Activated CD4-positive, alpha-beta T cell treated with anti-CD3 and anti-CD28 coated beads, Interleukin-2, Interleukin-6, amounts not matched to agents 100 ng/mL and 50 ng/mL, durations not matched to agents 16 hours and 8 hours (primary cell): ENCODE measurements at regions not wholly inside any gene's neighbourhood (a gene's known extent, or its start where the extent isn't known, plus 50 kb on each side); places are given as distances from the start of the nearest gene placed in this dataset.
"Not testable (repeated sequence)": the region's sequence is repeated elsewhere in the genome, so short reads cannot be mapped to it uniquely, and the experiment has no call there.

Source experiments
- DNase-seq: peaks from one replicate; pipeline ENCODE4 v3.0.0-alpha.2; 2020

DNA sequence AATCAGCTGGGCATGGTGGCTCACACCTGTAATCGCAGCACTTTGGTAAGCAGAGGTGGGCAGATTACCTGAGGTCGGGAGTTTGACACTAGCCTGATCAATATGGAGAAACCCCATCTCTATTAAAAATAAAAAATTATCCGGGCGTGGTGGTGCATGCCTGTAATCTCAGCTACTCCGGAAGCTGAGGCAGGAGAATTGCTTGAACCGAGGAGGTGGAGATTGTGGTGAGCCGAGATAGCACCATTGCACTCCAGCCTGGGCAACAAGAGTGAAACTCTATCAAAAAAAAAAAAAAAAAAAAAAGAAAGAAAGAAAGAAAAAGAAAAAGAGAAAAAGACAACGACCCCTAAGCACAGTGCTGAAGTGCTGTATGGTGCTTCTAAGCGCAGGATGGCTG lies 280.6 kb upstream of the MAF start:
- not testable (repeated sequence) for DNase-seq

DNA sequence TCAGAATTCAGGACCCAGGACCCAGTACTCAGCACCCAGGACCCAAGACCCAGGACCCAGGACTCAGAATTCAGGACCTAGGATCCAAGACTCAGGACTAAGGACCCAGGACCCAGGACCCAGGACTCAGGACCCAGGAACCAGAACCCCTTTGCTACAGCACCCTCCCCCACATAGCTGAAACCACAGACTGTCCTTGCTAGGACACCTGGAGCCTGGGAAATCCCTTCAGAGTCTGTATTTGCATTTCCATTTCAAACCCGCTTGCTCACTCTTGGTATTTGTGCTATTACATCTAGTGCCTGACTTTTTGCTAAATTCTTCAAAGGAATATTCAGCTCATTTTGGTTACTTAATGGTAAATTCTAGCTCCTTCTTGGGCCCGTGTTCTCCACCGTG lies 275.8 kb upstream of the MAF start:
- no peak for DNase-seq

DNA sequence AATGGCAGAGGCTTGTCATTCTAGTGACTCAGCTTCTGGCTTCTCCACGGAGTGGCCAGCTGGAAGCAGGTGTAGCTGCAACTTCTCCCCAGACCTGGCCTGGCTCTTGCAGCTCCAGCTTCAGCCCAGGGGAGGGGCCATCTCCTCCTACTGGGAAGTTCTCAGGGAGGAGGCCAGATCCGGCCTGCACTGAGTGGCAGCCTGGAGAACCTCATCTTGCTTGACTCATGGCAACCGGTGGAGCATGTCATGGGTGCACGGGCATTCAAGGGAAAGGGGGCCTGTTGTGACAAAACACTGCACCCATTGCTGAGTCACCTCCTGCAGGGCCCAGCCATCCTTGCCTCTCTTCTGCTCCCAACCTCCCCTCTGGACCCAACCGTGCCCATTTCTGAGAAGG lies 273.9 kb upstream of the MAF start:
- DNase-seq = no peak

DNA sequence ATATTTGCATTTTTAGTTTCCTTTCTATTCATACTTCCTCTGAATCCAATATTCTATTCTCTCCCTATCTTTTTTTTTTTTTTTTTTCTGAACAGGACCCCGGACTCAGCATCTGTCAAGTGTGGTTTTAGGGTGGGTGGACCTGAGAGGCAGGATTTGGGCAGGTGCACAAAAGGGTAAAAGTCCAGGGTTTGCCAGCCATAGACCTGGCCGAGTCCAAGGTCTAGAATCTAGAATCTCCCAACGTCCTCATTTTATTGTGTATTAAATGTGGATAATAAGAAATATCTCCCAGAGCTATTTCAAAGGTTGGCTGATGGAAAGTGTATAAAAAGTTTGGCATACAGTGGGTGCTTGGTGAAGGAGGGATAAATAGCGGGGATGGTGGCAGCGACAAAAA lies 273.3 kb upstream of the MAF start:
- no peak for DNase-seq

DNA sequence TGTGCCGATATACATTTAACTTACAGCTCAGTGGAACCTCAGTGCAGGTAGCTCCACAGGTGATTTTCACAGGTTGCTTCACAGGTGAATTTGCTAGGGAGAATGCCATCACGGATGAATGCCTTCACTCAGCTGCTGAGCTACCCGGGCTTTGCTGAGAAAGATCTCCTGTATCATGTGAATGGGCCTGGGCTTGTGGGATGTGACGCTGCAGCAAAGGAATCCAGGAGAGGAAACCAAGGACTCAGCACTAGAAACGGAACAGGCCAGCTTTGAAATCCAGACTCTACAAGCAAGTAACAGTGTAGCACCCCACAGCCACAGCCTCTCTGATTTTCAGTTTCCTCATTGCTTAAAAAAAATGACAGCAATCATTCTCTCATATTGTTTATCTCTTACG lies 271.4 kb upstream of the MAF start:
- no peak for DNase-seq

DNA sequence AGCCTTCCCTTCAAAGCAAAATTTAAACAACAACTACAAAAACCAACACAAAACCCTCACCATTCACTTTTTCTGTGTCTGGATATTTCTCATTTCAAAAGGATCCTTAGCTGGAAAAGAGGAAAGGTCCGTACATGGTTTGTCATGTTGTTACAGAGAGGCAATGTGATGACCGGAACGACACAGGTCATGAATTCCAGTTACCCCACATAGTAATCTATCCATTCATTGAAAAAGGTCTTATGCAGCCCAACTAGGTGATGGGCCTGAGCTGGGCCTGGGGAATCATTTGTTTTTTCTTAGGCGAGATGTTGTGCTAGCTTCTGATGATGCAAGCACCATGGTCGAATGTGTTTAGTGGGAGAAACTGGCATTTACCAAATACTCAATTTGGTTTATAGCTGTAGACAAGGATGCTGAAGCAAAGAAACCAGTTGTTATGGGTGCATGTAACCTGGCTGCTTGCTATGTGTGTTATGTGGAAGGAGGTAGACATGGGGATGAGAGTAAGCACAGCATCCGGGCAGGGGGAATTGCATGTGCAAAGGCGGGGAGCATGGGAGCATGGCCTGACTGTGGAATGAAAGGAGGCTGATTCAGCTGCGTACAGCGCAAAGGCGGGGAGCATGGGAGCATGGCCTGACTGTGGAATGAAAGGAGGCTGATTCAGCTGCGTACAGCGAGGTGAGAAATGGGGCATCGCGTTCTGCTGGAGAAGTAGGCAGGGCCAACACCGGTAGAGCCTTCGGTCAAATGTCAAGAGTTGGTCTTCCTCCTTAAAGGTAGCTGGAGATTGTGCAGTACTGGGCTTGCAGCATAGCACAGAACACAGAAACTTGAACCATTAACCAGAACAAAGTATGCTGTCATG lies 269.7 kb upstream of the MAF start:
- no peak for DNase-seq

DNA sequence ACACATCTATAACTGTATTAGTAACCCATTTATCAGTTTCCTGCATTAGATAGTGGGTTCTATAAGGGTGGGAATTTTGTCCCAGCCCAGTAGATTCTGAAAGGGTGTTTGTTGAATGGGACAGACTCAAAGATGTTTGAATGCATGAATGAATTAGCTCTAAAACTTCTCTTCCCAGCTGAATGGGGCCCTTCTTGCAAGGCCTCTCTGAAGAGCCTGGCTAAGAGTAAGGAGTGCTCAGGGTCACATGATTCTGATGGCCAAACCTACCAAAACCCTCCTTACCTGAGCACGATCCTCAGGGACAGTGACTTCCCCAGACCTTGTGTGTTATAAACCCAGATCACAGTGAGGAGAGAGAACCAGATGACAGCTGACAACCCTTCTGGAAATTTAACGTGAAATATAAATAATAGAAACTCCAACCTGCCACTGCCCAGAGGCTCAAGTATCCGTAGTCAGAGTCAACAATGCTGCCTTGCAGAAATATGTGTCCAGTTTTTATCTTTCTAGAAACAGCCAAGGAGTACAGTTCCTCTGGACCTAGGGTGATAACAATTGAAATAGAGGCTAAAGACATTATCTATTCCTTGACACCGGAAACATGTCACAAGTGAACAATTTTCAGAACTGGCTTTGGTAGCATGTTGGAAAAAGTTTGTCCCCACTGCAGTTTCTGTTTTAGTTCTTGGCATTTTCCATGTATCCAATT lies 268.9 kb upstream of the MAF start:
- DNase-seq = no peak

DNA sequence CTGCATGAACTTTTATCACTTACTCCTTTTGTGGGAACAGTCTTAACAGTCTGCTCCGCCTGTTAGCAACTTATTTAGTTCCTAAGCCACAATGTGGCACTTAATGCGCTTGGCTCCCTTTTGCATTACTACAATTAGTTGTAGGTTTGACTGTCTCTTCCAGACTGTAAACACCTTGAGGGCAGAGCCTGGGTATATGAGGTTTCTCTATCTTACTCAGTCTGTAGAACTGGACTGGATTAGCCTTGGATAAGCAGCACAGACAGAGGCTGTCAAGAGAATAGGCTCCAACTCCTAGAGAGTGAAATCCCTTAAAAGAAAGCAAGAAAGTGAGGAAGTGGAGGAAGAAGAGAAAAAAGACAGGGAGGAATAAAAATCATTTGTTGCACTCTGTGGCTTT lies 268.3 kb upstream of the MAF start:
- DNase-seq = no peak

DNA sequence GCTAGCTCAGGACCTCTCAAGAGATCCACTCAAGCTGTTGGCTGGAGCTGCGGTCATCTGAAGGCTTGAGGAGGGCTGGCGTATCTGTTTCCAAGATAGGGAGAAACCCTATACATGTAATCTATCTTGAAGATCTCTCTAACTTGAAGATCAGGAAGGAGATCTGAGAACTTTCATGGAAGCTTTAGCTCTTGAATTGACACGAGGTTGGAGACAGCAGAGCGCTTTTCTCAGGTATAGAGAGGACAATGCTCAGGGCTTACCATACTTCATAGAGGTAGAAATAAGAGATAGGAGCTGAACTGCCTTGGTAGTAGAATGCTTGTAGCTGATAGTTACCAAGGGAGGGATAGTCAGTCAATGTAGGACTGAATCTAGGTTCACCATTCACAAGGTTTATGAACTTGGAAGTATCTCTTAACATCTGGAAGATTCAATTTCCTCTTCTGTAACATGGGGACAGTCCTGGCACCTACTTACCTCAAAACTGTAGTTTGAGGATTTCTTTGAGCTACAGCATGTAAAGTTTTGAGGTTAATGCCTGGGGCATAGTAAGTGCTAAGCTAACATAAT lies 267.0 kb upstream of the MAF start:
- no peak for DNase-seq

DNA sequence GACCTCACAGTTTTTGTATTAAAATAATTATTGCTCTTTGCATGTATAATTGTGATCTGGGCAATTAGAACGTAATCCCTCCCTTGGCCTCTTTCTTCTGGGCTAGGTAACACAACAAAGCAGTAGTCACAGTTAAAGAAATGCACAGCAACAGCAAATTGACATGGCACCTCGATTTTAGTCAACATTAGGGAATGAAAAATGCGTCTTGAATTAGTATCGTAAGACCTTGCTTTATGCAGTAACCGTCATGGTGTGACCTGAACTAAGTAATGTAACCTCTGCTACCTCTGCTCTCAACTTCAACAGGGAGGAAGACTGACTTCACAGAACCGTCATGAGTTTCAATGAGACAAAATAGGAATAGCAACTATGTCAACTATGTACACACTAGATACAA lies 265.4 kb upstream of the MAF start:
- DNase-seq = no peak

DNA sequence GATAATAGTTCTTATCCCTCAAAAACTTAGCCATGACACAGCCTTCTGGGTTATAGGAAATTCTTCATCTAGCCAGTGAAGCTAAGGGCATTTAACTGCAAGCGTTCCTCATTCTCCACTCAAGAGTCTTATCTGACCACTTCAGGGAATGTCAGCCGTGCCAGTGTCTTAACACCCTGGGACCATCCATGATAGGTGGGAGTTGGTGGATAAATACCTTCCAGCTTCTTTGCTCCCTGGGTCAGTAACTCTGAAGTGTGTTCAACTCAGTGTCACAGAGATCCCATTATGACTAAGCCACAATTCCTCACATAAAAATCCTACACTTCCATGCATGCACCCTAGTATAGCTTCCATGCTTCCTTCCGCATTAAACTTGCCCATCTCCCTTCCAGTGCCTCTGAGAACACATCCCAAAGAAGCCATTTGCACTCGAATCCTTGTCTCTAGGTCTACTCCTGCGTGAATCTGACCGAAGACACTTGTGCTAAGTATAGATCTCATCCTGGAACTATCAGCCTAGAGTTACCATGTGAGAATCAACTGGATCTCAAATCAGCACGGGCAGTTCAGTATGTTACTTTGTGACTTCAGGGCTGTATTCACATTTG lies 264.3 kb upstream of the MAF start:
- no peak for DNase-seq

DNA sequence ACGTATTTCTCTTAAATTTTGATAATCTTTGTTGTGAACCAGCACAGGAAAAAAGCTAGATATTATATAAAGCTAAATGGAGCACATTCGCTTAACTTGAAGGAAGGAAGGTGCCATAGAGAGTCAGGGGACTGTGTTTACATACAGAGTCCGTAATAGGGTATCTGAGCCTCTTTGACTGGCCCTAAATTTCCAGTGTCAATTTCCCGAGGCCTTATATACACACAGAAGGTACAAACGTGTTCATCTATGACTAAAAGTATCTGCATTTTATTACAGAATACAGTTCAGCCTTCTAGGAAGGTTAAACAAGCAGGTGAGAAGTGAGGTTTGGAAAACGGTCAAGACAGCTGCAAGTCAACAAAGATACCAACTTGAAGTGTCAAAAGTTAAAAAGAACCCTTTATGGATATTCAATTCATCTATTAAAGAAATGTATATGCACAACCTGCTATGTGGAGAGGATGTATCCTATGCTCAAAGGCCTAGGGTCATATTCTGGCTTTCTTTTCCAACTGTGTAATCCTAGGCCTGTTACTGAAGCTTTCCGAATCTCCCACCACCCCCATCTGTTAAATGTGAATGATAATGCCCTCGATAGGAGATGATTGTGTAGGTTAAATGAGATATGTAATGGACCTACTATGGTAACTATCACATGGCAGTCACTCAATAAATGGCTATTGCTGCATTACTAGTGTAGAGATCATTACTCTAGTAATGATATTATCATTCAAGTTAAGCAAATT lies 263.7 kb upstream of the MAF start:
- no peak for DNase-seq

DNA sequence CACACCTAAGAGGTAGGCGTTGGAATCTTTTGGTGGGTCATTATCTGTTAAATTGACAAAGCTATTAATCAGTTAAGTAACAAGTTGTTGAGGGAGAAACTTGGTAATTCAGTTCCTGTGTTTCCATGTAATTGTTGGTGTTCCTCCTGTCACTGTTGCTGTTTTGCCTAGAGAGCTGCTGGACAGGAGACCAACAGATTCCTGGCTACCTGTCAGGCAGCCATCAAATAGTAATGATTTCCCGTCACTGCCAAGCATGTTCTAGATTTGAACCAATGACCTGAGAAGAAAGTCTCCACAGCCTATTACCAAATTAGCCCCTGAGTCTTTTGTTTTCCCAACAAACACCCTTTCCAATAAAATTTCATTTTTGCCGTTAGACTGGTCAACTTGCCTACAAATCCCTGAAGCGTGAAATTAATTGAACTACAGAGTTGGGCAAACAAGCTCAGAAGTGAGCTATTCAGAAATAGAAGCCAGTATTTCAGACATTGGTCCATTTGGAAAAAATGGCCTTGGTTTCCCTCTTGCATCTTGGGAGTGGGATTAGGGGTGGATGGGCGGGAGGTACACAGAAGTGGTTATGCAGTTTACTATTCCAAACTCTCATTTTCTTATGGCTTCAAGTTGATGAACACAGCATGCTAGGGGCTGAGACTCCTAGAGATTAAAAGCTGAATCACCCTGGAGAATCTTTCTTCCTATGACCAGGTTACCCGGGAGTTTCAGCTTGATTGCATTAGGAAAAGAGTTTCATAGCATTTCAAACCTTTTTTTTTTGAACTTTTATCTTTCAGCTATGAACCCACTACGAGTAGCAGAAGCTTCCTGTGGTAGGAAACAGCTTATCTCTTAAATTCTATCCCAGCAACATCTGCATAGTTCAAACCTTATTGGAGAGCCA lies 262.8 kb upstream of the MAF start:
- DNase-seq = no peak

DNA sequence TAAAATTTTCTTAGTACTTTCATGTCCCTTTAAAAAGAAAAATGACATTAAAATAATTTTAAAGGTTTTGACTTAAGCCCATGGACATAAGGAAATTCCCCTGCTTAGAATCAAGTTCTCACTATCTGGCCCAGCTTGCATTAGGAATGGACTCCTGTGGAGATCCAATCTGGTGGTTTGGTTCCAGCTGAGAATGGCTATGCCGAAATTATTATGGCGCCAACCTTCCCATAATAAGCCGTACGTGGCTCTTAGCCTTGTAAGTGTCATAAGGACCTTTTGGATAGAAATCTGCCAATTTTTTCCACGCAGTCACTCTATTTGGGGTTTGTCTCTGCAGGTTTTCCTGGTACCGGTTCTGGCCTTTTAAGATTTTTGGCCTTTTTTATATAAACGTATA lies 262.1 kb upstream of the MAF start:
- no peak for DNase-seq

DNA sequence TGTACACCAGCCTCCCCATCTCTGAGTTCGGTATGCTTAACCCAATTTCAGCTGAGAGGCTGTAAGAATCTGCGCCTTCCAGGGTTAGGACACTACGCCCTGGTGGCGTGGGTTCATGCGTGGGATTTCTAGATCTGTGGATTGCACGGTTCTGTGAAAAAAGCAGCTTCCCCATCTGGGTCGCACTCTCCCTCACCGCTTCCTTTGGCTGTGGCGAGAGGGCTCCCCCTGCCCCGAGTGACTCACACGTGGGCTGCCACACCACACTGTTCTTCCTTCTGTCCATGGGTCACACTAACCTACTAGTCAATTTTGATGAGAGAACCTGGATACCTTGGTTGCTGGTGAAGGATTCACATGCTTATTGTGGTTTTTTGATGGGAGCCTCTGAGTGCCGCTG lies 256.0 kb upstream of the MAF start:
- no peak for DNase-seq

DNA sequence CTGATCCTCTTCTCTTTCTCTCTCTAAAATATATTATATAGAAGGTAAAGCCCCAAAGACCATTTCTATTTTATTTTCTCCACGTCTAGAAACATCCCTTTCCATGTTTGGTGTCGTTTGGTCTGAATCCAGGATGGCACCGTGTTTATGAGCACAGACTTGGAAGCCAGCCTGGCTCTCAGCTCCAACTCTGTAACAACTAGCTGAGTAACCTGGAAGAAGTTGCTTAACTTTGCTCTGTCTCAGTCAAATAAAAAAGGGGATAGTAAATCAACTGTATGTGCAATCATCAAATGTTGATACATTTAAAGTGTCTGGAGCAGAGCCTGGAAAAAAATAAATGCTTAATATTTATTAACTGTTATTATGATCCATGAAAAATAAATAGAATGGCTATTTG lies 249.8 kb upstream of the MAF start:
- no peak for DNase-seq

DNA sequence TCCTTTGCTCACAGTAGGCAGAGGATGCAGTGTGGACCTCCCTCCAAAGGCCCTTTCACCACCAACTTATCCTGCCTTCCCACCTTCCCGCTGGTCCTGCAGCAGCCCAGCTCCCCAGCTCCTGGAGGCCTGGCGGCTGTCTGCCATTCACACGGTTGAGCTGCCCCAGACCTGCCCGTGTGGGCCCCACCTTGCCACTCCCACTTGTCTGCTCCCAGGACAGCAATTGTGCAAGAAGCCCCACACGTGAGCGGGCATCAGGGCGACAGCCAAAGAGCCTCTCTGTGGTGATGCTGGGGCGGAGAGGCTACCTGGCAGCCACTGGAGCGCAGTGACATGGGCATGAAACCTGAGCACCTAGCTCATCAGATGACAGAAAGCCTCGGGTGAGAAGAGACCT lies 248.6 kb upstream of the MAF start:
- no peak for DNase-seq

DNA sequence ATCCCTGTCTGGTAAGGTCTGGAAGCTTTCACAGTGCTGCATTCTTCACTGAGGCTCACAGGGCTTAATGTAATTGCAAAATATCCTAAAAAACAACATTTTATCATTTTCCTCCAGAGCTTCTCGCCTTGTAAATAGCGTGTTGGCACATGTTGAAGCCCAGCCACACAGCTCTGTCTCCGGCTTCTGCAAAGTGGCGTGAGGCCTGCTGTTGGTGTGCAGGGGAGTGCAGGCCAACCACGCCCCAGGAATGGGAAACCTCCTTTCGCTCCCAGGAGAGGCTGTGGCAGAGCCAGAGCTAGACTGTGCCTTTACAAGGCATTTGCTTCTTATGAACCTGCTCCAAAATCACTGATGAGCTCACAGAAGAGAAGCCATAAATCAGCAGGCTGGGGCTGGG lies 248.2 kb upstream of the MAF start:
- no peak for DNase-seq

DNA sequence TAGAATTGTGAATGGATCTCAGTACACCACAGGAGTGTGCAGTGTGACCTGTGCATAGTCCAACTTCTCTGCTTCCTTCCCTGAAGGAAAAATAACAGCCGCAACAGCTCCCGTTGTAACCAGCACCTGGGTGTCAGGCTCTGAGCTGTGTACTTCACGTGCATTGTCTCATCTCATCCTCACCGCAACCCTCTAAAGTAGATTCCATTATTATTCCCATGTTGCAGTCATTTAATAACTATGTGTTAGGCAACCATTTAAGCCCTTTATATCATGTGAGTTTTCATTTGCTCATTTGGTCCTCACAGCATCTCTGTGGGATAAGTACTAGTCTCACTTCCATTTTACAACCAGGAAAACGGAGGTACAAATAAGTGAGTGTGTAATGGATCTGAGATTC lies 247.0 kb upstream of the MAF start:
- no peak for DNase-seq

DNA sequence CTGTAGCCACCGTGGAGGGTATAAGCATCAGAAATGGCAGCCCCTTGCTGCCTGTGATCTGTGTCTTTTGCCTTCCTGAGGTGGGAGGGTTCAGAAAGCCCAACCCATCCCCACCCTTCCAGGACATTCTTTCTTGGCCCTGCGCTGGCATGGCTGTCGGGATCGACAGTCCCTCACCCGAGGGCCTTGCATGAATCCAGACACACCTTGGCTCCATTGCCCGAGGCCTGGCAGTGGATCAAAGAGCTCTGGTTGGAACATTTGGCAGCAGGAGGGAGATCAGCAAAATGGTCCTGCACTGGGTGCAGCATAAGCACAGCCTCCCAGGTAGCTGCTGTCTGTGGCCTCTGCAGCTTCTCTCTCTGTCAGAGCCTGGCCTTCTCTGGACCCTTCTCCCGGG lies 246.6 kb upstream of the MAF start:
- DNase-seq = no peak

DNA sequence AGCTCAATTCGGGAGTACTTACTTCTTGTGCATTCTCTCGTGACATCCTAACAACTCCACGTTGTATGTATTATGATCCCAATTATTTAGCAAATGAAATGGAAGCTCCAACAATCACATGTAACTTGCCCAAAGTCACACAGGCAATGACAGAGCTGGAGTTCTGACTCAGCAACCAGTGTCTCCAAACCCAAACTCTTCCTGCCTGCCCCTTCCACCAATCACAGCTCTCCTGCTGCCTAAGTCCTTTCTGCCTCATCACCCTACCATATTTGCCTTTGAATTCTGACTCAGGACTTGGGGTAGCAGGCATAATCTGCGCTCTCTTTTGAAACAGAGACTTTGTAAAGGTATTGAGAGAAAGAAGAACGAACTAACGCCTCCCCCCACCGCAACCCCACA lies 245.2 kb upstream of the MAF start:
- DNase-seq = peak; percentile 66
